ENCODE measurements at regions not wholly inside any gene's neighbourhood (a gene's known extent, or its start where the extent isn't known, plus 50 kb on each side); places are given as distances from the start of the nearest gene placed in this dataset.

- Mint-ChIP-seq H3K27ac (no peak overlapping the region), H3K4me1 (peaks cover 0 to 2% (median 0%) of the 10 kb centered on the region in 7 donors), H3K27me3 (peaks cover 0 to 14% (median 9%) of the 10 kb centered on the region in 5 donors), H3K4me3 (no peak overlapping the region), H3K36me3 (no peaks in the 10 kb centered on the region), H3K9me3 (peaks cover 0 to 7% (median 0%) of the 10 kb centered on the region in 11 donors)
- no peak overlapping the region for H3K4me3 ChIP-seq (ENCODE audit: low read length)
- no peaks in the 10 kb centered on the region for H3K9me3 ChIP-seq (ENCODE audit: control insufficient read depth in 2 of 3, low read length in 3 of 3)
- ChIA-PET CTCF (no interaction called here), POLR2A (interaction anchor here (0.5 kb wide), 1 partner anchor 13 kb away, joined by 3 read pairs; no protein-coding TSS in a partner anchor)
- H3K36me3 ChIP-seq (ENCODE audit: control insufficient read depth in 2 of 3, insufficient read depth in 3 of 3, low read length in 3 of 3): no peaks in the 10 kb centered on the region
- no peaks in the 10 kb centered on the region for H3K27me3 ChIP-seq (ENCODE audit: control insufficient read depth in 2 of 2, insufficient read depth in 2 of 2, low read length in 2 of 2)
- DNase-seq (no peak), ATAC-seq (no peak)
- H3K4me1 ChIP-seq (ENCODE audit: control insufficient read depth in 2 of 2, insufficient read depth in 2 of 2, low read length in 2 of 2): no peaks in the 10 kb centered on the region
- no peak overlapping the region for H3K27ac ChIP-seq (ENCODE audit: low read depth, low read length)
- intact Hi-C loops (cut with micrococcal nuclease): no loop called here
These were observed 516.2 kb upstream of the HS6ST1 start for GRCh38 chr2:128834880-128835252.

DNA sequence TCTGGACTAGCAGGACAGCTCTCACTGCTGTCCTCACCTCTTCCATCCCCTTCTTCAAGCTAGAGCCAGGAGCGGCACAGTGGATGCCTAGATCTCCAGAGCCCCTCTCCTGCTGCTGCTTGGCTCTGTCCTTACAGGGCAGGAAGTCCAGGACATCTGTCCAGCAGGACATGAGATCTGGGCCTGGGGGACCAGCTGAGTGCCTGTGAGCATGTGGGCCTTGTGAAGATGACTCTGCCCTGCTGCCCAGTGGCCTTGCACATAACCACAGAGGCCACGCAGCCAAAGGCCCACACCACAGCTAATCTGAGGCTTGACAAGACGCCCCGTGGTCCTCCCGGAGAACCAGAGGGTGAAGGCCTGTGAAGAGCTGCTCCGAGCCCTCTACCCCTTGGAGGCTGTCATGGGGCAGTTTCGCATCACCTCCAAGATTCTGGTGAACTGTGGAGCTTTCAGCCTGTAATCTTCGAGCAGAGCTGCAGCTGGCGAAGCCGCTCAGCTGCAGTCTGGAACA lies 516.7 kb upstream of the HS6ST1 start:
- Histone ChIP-seq H3K4me3 (ENCODE audit: low read length) (no peak overlapping the region), H3K27ac (ENCODE audit: low read depth, low read length) (no peak overlapping the region), H3K36me3 (ENCODE audit: control insufficient read depth in 2 of 3, insufficient read depth in 3 of 3, low read length in 3 of 3) (no peaks in the 10 kb centered on the region), H3K27me3 (ENCODE audit: control insufficient read depth in 2 of 2, insufficient read depth in 2 of 2, low read length in 2 of 2) (no peaks in the 10 kb centered on the region), H3K4me1 (ENCODE audit: control insufficient read depth in 2 of 2, insufficient read depth in 2 of 2, low read length in 2 of 2) (no peaks in the 10 kb centered on the region), H3K9me3 (ENCODE audit: control insufficient read depth in 2 of 3, low read length in 3 of 3) (no peaks in the 10 kb centered on the region)
- H3K4me3 Mint-ChIP-seq: no peak overlapping the region
- H3K27ac Mint-ChIP-seq: no peak overlapping the region
- intact Hi-C loops (cut with micrococcal nuclease): no loop called here
- H3K4me1 Mint-ChIP-seq: peaks cover 0 to 2% (median 0%) of the 10 kb centered on the region in 7 donors
- H3K27me3 Mint-ChIP-seq: peaks cover 0 to 14% (median 9%) of the 10 kb centered on the region in 5 donors
- no peak for ATAC-seq
- no peaks in the 10 kb centered on the region for H3K36me3 Mint-ChIP-seq
- DNase-seq: no peak
- ChIA-PET CTCF (no interaction called here), POLR2A (interaction anchor here (0.5 kb wide), 1 partner anchor 13 kb away, joined by 3 read pairs; no protein-coding TSS in a partner anchor)
- H3K9me3 Mint-ChIP-seq: peaks cover 0 to 5% (median 0%) of the 10 kb centered on the region in 11 donors

GRCh38 chr2:128835974-128836373 lies 517.3 kb upstream of the HS6ST1 start:
- Histone ChIP-seq H3K36me3 (ENCODE audit: control insufficient read depth in 2 of 3, insufficient read depth in 3 of 3, low read length in 3 of 3) (no peaks in the 10 kb centered on the region), H3K4me1 (ENCODE audit: control insufficient read depth in 2 of 2, insufficient read depth in 2 of 2, low read length in 2 of 2) (no peaks in the 10 kb centered on the region), H3K9me3 (ENCODE audit: control insufficient read depth in 2 of 3, low read length in 3 of 3) (no peaks in the 10 kb centered on the region), H3K4me3 (ENCODE audit: low read length) (no peak overlapping the region), H3K27ac (ENCODE audit: low read depth, low read length) (no peak overlapping the region), H3K27me3 (ENCODE audit: control insufficient read depth in 2 of 2, insufficient read depth in 2 of 2, low read length in 2 of 2) (no peaks in the 10 kb centered on the region)
- Mint-ChIP-seq H3K27ac (no peak overlapping the region), H3K4me1 (peaks cover 0 to 2% (median 0%) of the 10 kb centered on the region in 7 donors), H3K9me3 (peaks cover 0 to 4% (median 0%) of the 10 kb centered on the region in 11 donors), H3K27me3 (peaks cover 0 to 14% (median 9%) of the 10 kb centered on the region in 5 donors), H3K36me3 (no peaks in the 10 kb centered on the region), H3K4me3 (no peak overlapping the region)
- intact Hi-C loops (cut with micrococcal nuclease): no loop called here
- DNase-seq (no peak), ATAC-seq (no peak)
- ChIA-PET POLR2A (no interaction called here), CTCF (no interaction called here)

- H3K36me3 ChIP-seq (ENCODE audit: control insufficient read depth in 2 of 3, insufficient read depth in 3 of 3, low read length in 3 of 3): no peaks in the 10 kb centered on the region
- POLR2A ChIA-PET: no interaction called here
- H3K9me3 ChIP-seq (ENCODE audit: control insufficient read depth in 2 of 3, low read length in 3 of 3): no peaks in the 10 kb centered on the region
- H3K4me3 ChIP-seq (ENCODE audit: low read length): no peak overlapping the region
- Mint-ChIP-seq H3K9me3 (peaks cover 0 to 4% (median 0%) of the 10 kb centered on the region in 11 donors), H3K36me3 (no peaks in the 10 kb centered on the region), H3K27me3 (peaks cover 0 to 14% (median 9%) of the 10 kb centered on the region in 5 donors), H3K27ac (no peak overlapping the region), H3K4me1 (peaks cover 0 to 2% (median 0%) of the 10 kb centered on the region in 7 donors), H3K4me3 (no peak overlapping the region)
- H3K4me1 ChIP-seq (ENCODE audit: control insufficient read depth in 2 of 2, insufficient read depth in 2 of 2, low read length in 2 of 2): no peaks in the 10 kb centered on the region
- H3K27ac ChIP-seq (ENCODE audit: low read depth, low read length): no peak overlapping the region
- intact Hi-C loops (cut with micrococcal nuclease): no loop called here
- DNase-seq (no peak), ATAC-seq (no peak)
- no peaks in the 10 kb centered on the region for H3K27me3 ChIP-seq (ENCODE audit: control insufficient read depth in 2 of 2, insufficient read depth in 2 of 2, low read length in 2 of 2)
- CTCF ChIA-PET: no interaction called here
These were observed 518.0 kb upstream of the HS6ST1 start for GRCh38 chr2:128836559-128837100.

DNA sequence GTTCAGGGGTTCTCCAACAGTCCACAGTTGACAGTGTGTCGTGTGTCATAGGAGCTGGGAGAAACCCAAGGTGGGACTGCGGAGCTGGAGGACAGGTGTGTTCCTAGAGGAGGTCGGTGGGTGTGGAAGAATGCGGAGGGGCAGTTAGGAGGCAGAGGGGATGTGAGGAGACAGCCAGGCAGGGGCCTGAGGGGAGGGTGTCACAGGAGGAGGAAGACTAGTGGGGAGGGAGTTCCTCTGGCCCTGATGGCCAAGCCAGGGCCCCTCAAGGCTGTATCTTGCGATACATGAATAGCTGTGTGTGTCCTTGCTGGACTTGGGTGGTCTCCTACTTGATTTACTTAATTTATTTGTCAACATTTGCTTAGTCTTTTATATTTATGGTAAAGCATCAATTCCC lies 519.6 kb upstream of the HS6ST1 start:
- intact Hi-C loops (cut with micrococcal nuclease): no loop called here
- Histone ChIP-seq H3K27me3 (ENCODE audit: control insufficient read depth in 2 of 2, insufficient read depth in 2 of 2, low read length in 2 of 2) (no peaks in the 10 kb centered on the region), H3K4me3 (ENCODE audit: low read length) (no peak overlapping the region), H3K9me3 (ENCODE audit: control insufficient read depth in 2 of 3, low read length in 3 of 3) (no peaks in the 10 kb centered on the region), H3K4me1 (ENCODE audit: control insufficient read depth in 2 of 2, insufficient read depth in 2 of 2, low read length in 2 of 2) (no peaks in the 10 kb centered on the region), H3K27ac (ENCODE audit: low read depth, low read length) (no peak overlapping the region), H3K36me3 (ENCODE audit: control insufficient read depth in 2 of 3, insufficient read depth in 3 of 3, low read length in 3 of 3) (no peaks in the 10 kb centered on the region)
- DNase-seq (no peak), ATAC-seq (no peak)
- H3K27ac Mint-ChIP-seq: no peak overlapping the region
- peaks cover 0 to 14% (median 9%) of the 10 kb centered on the region in 5 donors for H3K27me3 Mint-ChIP-seq
- ChIA-PET CTCF (no interaction called here), POLR2A (no interaction called here)
- no peaks in the 10 kb centered on the region for H3K36me3 Mint-ChIP-seq
- H3K4me1 Mint-ChIP-seq: peaks cover 0 to 2% (median 0%) of the 10 kb centered on the region in 7 donors
- H3K9me3 Mint-ChIP-seq: peaks cover 0 to 3% (median 0%) of the 10 kb centered on the region in 11 donors
- H3K4me3 Mint-ChIP-seq: no peak overlapping the region

DNA sequence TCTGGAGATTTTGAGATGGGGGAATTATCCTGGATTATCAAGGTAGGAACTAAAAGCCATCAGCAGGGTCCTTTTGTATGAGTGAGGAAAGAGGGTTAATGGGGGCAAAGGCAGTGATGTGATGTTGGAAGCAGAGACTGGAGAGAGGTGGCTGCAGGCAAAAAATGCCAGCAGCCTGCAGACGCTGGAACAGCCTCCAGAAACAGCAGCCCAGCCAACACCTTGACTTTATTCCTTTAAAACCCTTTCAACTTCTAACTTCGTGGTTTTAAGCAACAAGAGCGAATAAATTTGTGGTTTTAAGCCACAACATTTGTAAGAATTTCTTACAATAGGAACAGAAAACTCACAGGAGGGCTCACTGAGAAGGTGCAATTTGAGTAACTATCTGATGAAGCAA lies 523.1 kb upstream of the HS6ST1 start:
- H3K27ac Mint-ChIP-seq: no peak overlapping the region
- H3K36me3 ChIP-seq (ENCODE audit: control insufficient read depth in 2 of 3, insufficient read depth in 3 of 3, low read length in 3 of 3): no peaks in the 10 kb centered on the region
- no peaks in the 10 kb centered on the region for H3K4me1 ChIP-seq (ENCODE audit: control insufficient read depth in 2 of 2, insufficient read depth in 2 of 2, low read length in 2 of 2)
- H3K9me3 Mint-ChIP-seq: peaks cover 0 to 7% (median 2%) of the 10 kb centered on the region in 11 donors
- ChIA-PET CTCF (no interaction called here), POLR2A (no interaction called here)
- no peaks in the 10 kb centered on the region for H3K27me3 ChIP-seq (ENCODE audit: control insufficient read depth in 2 of 2, insufficient read depth in 2 of 2, low read length in 2 of 2)
- H3K4me3 ChIP-seq (ENCODE audit: low read length): no peak overlapping the region
- H3K27me3 Mint-ChIP-seq: peaks cover 5 to 14% (median 12%) of the 10 kb centered on the region in 5 donors
- DNase-seq: no peak
- H3K36me3 Mint-ChIP-seq: no peaks in the 10 kb centered on the region
- peaks cover 0 to 2% (median 0%) of the 10 kb centered on the region in 7 donors for H3K4me1 Mint-ChIP-seq
- no peak for ATAC-seq
- no peaks in the 10 kb centered on the region for H3K9me3 ChIP-seq (ENCODE audit: control insufficient read depth in 2 of 3, low read length in 3 of 3)
- no peak overlapping the region for H3K27ac ChIP-seq (ENCODE audit: low read depth, low read length)
- intact Hi-C loops (cut with micrococcal nuclease): no loop called here
- H3K4me3 Mint-ChIP-seq: no peak overlapping the region

GRCh38 chr2:128867311-128867710 lies 548.6 kb upstream of the HS6ST1 start:
- DNase-seq: no peak
- POLR2A ChIA-PET: no interaction called here
- no peak overlapping the region for H3K4me3 ChIP-seq (ENCODE audit: low read length)

More at GRCh38 chr2:128867311-128867710, 548.6 kb upstream of the HS6ST1 start:
- intact Hi-C loops (cut with micrococcal nuclease): no loop called here
- peaks cover 0 to 5% (median 0%) of the 10 kb centered on the region in 5 donors for H3K27me3 Mint-ChIP-seq
- Histone ChIP-seq H3K4me1 (ENCODE audit: control insufficient read depth in 2 of 2, insufficient read depth in 2 of 2, low read length in 2 of 2) (no peaks in the 10 kb centered on the region), H3K36me3 (ENCODE audit: control insufficient read depth in 2 of 3, insufficient read depth in 3 of 3, low read length in 3 of 3) (no peaks in the 10 kb centered on the region), H3K27me3 (ENCODE audit: control insufficient read depth in 2 of 2, insufficient read depth in 2 of 2, low read length in 2 of 2) (no peaks in the 10 kb centered on the region), H3K27ac (ENCODE audit: low read depth, low read length) (no peak overlapping the region), H3K9me3 (ENCODE audit: control insufficient read depth in 2 of 3, low read length in 3 of 3) (no peaks in the 10 kb centered on the region)
- H3K9me3 Mint-ChIP-seq: peaks cover 0 to 7% (median 0%) of the 10 kb centered on the region in 11 donors
- no peak overlapping the region for H3K4me3 Mint-ChIP-seq
- CTCF ChIA-PET: no interaction called here
- H3K27ac Mint-ChIP-seq: no peak overlapping the region
- H3K36me3 Mint-ChIP-seq: no peaks in the 10 kb centered on the region
- no peak for ATAC-seq
- no peaks in the 10 kb centered on the region for H3K4me1 Mint-ChIP-seq

All from naive thymus-derived CD4-positive, alpha-beta T cell (primary cell).